GM19467 (cell line): ENCODE measurements at regions not wholly inside any gene's neighbourhood (a gene's known extent, or its start where the extent isn't known, plus 50 kb on each side); places are given as distances from the start of the nearest gene placed in this dataset.

Source experiments
- ATAC-seq: cut with Tn5 transposase; IDR thresholded peaks from one replicate; pipeline ENCODE4 v1.9.1; 2021; ENCODE audit warnings: mild to moderate bottlenecking, moderate library complexity; ENCODE audit not compliant: unreplicated experiment

GRCh38 chr12:97321621-97322020 is 141.0 kb upstream of the RMST start:
- no peak for ATAC-seq

DNA sequence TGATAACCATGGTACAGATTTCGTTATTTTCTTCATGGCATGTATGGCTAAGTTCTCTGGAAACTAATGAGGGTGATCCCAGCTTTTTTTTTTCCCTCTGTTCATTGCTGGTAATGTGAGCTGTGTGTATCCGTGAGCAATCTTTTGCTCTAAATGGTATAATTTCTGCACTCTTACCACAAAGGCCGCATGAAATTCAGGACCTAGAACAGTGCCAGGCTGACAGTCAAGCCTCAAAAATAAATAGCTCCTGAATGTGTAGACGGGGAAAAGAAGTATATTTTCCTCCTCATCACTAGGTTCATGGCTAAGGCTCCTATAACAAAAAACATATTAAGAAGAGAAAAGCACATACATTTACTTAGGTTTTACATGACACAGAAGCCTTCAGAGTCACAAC is 140.2 kb upstream of the RMST start:
- no peak for ATAC-seq

DNA sequence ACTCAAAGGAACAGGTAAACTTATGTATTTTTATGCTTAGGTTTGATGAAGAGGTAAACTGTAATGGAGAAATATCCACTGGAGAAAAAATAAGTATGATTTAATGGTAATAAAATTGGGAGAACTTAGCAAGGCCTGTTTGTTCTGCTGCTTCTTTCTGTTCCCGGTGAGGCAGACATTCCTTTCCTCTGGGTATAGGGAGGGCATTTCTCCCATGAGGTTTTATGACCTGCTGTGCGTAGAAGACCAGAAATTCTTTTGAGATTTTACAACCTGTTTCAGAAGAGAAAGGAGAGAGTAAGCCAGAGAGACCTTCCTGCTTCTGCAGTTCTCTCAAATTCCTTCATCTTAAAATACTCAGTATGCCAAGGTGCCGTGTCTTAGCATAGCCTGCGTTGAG is 139.4 kb upstream of the RMST start:
- ATAC-seq = no peak

DNA sequence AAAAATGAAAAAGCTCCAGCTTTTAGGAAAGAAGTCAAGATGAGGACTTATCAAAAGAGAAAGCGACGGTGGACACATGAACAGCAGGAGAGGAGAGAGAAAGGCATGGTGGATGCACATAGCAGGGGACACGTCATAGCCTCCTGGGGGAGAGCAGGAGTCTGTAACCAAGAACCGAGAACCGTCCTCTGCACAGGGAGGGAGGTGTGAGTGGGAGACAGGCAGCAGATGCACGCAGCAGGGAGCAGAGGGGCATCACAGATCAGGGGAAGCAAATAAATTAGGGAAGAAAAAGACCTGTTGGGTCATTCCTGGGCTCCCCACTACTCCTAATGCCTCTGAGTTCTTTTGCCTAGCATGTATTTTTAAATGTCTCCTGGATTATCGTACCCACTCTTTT is 138.1 kb upstream of the RMST start:
- ATAC-seq = no peak

- no peak for ATAC-seq
These were observed 127.5 kb upstream of the RMST start for GRCh38 chr12:97335115-97335514.

- no peak for ATAC-seq
These were observed 125.5 kb upstream of the RMST start for GRCh38 chr12:97336900-97337751.

DNA sequence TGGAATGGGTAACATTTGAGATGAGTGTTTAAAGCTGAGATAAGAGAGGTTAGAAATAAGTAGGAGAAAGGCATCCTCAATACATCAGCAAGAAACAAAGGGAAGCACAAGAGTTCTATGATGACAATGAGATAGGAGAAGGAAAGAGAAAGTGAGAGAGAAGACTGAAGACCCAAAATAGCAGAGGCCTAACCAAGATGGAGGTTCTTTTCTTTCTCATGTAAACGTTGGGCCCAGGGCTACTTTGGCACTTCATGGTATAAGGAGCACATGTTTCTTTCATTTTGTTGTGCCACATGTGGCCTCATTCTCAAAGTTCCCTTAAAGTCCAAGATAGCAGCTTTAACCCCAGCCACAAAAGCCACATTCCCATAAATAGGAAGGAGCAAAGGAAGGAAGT is 120.5 kb upstream of the RMST start:
- no peak for ATAC-seq

DNA sequence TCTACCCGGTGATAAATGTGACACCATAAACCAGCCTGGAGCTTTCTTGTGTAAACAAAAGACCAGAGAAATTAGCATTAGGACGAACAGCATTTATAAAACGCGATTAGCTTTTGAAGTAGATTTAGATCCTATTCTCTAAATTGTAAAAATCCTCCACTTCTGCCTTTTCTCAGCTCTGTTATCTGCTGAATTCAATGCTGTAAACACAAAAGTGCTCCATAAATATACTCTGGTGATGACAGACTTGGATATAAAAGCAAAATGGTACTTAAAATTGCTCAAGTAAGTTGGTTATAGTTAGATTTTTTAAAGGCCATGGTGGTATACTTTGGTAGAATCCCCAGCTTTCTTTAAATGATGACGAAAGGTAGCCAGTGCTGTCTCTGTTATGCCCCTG is 114.6 kb upstream of the RMST start:
- no peak for ATAC-seq

- no peak for ATAC-seq
These were observed 104.2 kb upstream of the RMST start for GRCh38 chr12:97358361-97358760.

GRCh38 chr12:97359021-97359690 is 103.4 kb upstream of the RMST start:
- no peak for ATAC-seq

DNA sequence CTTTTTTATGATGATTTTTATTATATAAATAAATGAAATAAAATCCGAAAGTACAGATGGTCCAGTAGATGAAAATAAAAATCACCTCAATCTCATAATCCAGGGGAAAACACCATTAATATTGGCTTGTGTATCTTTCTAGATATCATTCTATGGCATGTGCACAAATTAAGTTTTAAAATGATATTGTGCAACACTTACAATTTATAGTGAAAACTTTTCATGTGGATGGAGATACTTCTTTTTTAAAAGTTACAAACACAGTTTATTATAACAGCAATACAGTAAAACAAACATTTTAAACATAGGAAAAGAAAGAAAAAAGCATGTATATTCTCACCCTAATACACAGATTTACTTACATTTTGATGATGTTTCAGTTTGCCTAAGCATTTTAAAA is 98.9 kb upstream of the RMST start:
- no peak for ATAC-seq

GRCh38 chr12:97368462-97369163 is 94.0 kb upstream of the RMST start:
- ATAC-seq = no peak

DNA sequence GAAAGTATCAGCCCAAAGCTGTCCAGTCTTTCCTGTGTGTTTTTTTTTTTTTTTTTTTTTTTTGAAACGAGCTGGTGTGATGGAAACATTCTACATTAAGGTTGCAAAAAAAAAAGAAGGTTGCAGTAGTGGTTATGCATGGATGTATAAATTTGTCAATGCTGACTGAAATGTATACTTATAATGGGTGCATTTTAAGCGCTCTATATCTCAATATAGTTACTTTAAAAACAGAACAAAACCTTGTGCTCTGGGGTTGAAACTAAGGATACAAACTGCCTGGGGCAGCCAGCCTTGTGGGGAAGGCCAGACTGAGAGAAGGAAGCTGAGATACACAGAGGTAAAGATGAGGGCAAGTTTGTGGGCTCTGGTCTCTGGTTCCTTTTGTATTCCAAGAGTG is 87.3 kb upstream of the RMST start:
- ATAC-seq = no peak

DNA sequence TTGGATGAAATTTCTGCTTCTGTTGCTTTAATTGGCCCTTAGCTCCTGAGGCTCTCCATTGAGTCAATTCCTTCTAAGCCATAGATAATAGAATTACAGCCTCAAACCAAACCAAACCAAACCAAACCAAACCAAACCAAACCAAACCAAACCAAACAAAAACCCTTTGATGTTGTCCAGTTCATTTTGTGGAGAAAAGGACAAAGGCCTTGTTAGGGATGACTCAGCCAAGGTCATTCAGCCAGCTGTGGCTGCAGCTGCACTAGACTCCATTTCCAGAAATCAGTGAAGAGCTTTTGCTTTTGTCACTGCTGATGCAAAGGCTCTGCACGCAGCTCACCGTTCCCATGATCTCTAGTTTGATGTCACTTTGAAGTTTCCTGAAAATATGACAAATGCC is 82.2 kb upstream of the RMST start:
- ATAC-seq = no peak

GRCh38 chr12:97385121-97385520 is 77.5 kb upstream of the RMST start:
- ATAC-seq = no peak

DNA sequence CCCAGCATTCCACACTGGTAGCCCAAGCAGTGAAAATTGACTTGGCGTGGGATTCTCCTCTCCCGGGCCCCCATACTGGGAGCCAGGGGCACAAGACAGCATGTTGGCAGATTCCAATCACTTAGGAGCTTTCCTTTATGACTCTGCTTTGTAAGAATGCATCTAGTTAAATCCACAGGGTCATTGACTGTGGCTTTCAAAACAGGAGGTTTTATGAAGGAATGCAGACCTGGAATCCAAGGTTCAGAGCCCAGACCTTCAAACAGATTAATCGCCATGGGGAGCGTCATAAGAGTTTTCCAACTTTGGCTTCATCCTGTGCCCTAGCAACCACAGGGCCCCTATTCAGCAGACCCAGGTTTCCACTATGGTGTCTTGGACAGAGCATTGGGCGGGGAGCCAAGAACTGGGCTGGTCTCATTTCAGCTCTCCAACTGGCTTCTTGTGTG is 76.4 kb upstream of the RMST start:
- no peak for ATAC-seq

- no peak for ATAC-seq
These were observed 74.8 kb upstream of the RMST start for GRCh38 chr12:97387844-97388243.

DNA sequence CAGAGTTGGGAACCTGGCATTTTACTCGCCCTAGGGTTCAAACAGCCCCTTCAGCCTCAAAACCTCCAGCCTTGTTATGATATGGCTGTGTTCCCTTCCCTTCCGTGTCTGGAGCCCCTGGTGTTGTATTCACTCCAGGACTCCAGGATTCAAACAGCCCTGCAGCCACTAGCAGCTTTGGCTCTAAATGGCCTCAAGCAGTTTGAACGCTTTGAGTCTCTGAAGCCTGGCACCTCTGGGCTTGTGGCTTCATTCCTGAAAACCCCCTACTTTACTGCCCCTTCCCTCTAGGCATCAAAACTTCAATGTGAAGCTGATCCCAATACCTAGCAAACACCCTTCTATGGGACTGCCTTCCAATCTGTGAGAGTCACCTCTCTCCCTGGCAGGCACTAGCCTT is 67.9 kb upstream of the RMST start:
- no peak for ATAC-seq

- no peak for ATAC-seq
These were observed 65.6 kb upstream of the RMST start for GRCh38 chr12:97397008-97397407.

DNA sequence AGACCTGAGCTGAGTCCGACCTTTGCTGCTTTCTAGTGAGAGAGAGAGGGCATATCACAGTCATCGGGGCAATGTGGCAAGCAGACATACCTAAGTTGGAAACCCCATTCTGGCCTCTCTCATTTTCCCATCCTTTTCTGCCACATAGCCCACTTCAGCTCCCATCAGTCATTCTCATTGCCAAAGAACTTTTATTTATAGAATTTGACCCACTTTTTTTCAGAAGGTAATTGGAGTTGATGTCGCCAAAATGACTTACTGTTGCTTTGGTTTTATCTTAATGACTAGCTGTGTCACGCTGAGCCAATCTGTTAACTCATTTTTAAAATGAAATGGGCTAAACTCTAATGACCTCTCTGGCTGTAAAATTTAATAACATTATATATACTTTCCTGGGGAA is 63.9 kb upstream of the RMST start:
- ATAC-seq = no peak

DNA sequence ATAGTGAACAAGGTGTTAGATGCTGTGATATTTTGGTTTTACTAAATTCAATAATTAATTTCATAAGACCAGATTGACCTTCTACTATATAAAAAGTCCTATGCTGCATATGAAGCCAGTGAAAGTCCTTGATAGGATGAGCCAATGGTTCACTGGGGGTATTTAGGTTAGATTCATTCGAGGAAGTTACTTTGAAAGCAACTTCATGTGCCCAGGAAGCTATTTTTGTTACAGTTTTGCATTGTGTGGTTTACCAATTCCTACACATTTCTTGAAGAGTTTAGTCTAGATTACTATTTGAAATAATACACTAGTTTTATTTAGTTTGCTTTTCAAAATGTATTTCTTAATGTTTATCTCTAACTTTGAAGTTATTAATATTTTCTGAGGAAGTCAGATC is 58.5 kb upstream of the RMST start:
- no peak for ATAC-seq

DNA sequence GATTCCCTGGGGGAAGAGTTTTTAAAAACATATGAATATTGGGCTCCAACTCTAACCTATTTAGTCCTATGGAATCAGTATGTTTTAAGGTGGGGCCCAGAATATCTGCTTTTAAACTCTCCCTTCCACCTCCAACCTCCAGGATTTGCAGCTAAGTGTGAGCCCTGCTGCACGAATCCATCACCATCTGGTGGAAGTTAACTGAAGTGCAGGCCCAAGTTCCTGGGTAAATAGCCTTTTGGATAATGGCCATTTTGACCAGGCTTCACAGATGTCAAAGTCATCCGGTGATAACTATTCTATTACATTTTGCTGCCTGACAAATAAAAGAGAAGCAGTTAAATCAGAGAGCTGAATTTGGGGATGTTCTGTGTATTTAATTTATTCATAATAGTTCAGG is 58.1 kb upstream of the RMST start:
- peak; percentile 82 for ATAC-seq
